Left ventricle myocardium inferior (tissue), 1 donor: ENCODE measurements at regions not wholly inside any gene's neighbourhood (a gene's known extent, or its start where the extent isn't known, plus 50 kb on each side); places are given as distances from the start of the nearest gene placed in this dataset.

ENCODE experiments used
- DNase-seq: peaks from one replicate; pipeline ENCODE4 v3.0.0-alpha.2; 2020
- H3K27ac ChIP-seq: fragments of 200-600 bp; replicated peaks from 2 replicates; pipeline ENCODE4 v1.8.0; 2021
- H3K27me3 ChIP-seq: fragments of 200-600 bp; 2 replicates; pipeline ENCODE4 v1.8.0; 2021; ENCODE audit warnings: low read depth
- H3K36me3 ChIP-seq: fragments of 200-600 bp; 2 replicates; pipeline ENCODE4 v1.8.0; 2021
- H3K4me1 ChIP-seq: fragments of 200-600 bp; 2 replicates; pipeline ENCODE4 v1.8.0; 2021
- H3K4me3 ChIP-seq: fragments of 200-600 bp; 2 replicates; pipeline ENCODE4 v1.8.0; 2021; ENCODE audit warnings: mild to moderate bottlenecking, moderate library complexity
- H3K9me3 ChIP-seq: fragments of 200-600 bp; replicated peaks from 2 replicates; pipeline ENCODE4 v1.8.0; 2021
- intact Hi-C: fragments of 100-400 bp; cut with micrococcal nuclease; formaldehyde crosslinking; loops from one replicate; pipeline ENCODE4 v1.11.0; 2022
- TF ChIP-seq, protein P1 (sequence below): fragments of 200-600 bp; IDR thresholded peaks from 2 replicates; pipeline ENCODE4 v1.8.0; 2021; ENCODE audit warnings: antibody characterized with exemption, mild to moderate bottlenecking, borderline replicate concordance
- donor health status: DM: no; HTN: yes; CAD: no; lungs with severe emphysema.

DNA sequence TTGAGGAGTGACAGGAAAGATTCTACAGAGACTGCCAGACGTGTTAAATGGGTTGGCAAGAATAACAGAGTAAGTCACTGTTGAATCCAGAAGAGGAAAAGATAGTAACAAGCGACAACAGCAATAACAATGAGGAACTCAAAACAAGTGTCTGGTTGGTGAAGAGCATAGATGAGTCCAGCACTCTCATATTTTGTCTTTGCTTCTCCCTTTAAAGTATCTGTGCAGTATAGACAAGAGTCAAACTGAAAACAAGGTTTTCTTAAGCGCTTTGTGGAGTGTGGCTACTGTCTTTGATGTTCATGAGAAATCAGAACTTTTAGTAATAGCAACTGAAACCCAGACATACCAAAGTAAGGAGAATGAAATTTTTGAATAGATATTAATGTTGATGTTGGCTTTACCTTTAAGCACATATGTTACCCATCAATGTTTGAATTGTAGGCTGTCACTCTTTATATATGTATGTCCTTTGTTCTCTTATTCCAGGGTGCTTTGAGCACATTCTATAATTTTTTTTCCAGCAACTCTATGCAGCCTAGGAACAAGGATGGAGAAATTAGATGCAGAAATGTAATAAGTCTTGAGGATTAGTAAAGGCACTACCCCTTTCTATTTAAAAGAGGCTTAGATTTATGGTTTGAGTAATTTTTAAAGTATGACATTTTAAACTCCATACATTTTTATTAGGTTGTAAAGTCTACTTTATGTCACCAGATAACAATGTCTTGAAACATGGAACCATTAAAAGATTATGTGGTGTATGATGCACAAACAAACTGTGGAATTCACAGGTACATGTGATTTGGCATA, 185.5 kb downstream of the NFKBIZ start:
- H3K4me1 ChIP-seq: no peaks in the 10 kb centered on the region
- peaks cover 5% of the 10 kb centered on the region for H3K9me3 ChIP-seq
- H3K27me3 ChIP-seq: no peaks in the 10 kb centered on the region
- no peak overlapping the region for H3K4me3 ChIP-seq
- intact Hi-C loops: no loop called here
- TF ChIP-seq, protein P1, sequence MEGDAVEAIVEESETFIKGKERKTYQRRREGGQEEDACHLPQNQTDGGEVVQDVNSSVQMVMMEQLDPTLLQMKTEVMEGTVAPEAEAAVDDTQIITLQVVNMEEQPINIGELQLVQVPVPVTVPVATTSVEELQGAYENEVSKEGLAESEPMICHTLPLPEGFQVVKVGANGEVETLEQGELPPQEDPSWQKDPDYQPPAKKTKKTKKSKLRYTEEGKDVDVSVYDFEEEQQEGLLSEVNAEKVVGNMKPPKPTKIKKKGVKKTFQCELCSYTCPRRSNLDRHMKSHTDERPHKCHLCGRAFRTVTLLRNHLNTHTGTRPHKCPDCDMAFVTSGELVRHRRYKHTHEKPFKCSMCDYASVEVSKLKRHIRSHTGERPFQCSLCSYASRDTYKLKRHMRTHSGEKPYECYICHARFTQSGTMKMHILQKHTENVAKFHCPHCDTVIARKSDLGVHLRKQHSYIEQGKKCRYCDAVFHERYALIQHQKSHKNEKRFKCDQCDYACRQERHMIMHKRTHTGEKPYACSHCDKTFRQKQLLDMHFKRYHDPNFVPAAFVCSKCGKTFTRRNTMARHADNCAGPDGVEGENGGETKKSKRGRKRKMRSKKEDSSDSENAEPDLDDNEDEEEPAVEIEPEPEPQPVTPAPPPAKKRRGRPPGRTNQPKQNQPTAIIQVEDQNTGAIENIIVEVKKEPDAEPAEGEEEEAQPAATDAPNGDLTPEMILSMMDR: no peak
- H3K36me3 ChIP-seq: no peaks in the 10 kb centered on the region
- no peak overlapping the region for H3K27ac ChIP-seq
- DNase-seq: no peak

- H3K27ac ChIP-seq: no peak overlapping the region
- intact Hi-C loops: no loop called here
- DNase-seq: no peak
- TF ChIP-seq, protein P1: no peak
- H3K36me3 ChIP-seq: no peaks in the 10 kb centered on the region
- H3K9me3 ChIP-seq: peaks cover 14% of the 10 kb centered on the region
- no peaks in the 10 kb centered on the region for H3K4me1 ChIP-seq
- no peak overlapping the region for H3K4me3 ChIP-seq
- no peaks in the 10 kb centered on the region for H3K27me3 ChIP-seq
Measured at GRCh38 chr3:102036017-102036416, 186.7 kb downstream of the NFKBIZ start.

DNA sequence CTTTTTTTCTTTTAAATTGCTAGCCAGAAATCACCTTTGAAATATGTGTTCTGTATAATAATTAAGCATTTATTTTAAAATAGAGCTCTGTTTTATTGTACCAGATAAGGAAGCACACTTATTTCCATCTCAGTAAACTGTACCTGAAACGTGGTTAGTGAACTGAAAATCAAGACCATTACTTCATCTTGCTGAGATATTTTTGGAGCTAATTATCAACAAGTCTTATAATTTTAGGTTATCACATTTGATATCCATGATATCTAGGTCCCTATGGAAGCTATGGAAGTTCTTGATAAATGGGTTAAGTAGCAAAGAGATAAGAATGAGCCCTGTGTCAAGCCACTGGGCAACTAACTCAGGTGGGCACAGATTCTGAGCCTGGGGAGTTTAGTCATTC, 187.2 kb downstream of the NFKBIZ start:
- intact Hi-C loops: no loop called here

GRCh38 chr3:102037209-102037608, 187.9 kb downstream of the NFKBIZ start:
- Histone ChIP-seq H3K36me3 (no peaks in the 10 kb centered on the region), H3K27me3 (no peaks in the 10 kb centered on the region), H3K4me1 (no peaks in the 10 kb centered on the region), H3K27ac (no peak overlapping the region), H3K9me3 (peaks cover 17% of the 10 kb centered on the region), H3K4me3 (no peak overlapping the region)
- DNase-seq: no peak
- intact Hi-C loops: no loop called here
- TF ChIP-seq, protein P1: no peak

More for the DNA sequence above, 187.2 kb downstream of the NFKBIZ start:
- Histone ChIP-seq H3K4me1 (no peaks in the 10 kb centered on the region), H3K27ac (no peak overlapping the region), H3K36me3 (no peaks in the 10 kb centered on the region), H3K27me3 (no peaks in the 10 kb centered on the region), H3K4me3 (no peak overlapping the region), H3K9me3 (peaks cover 17% of the 10 kb centered on the region)
- no peak for DNase-seq
- TF ChIP-seq, protein P1: no peak

DNA sequence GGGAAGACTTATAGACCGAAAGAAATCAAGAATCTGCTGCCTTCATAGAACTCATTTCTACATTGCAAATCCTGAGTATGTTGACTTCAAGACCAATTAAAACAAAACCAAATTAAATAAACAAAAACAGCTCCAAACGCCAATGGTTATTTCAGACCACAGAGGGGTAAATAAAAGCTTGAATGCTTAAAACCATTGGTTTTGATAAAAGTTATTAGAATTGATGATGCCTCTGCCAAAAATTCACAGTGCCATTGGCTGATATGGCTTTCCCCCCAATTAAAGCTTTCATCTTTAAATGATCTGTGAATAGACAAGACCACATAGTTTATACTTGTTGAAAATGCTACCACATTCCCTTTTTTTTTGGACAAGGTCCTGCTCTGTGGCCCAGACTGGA, 188.5 kb downstream of the NFKBIZ start:
- intact Hi-C loops: no loop called here
- no peaks in the 10 kb centered on the region for H3K27me3 ChIP-seq
- TF ChIP-seq, protein P1: no peak
- H3K36me3 ChIP-seq: no peaks in the 10 kb centered on the region
- no peak overlapping the region for H3K4me3 ChIP-seq
- no peak for DNase-seq
- peaks cover 17% of the 10 kb centered on the region for H3K9me3 ChIP-seq
- H3K4me1 ChIP-seq: no peaks in the 10 kb centered on the region
- no peak overlapping the region for H3K27ac ChIP-seq
